ENCODE measurements at regions not wholly inside any gene's neighbourhood (a gene's known extent, or its start where the extent isn't known, plus 50 kb on each side); places are given as distances from the start of the nearest gene placed in this dataset.

GRCh38 chr13:84867246-84867645 lies 932.0 kb downstream of the SLITRK6 start:
- TF ChIP-seq CTCF (IDR thresholded peaks at IDR 0.05 in 4 of 5, conservative IDR thresholded peaks at IDR 0.05 in 1 of 5) = no peak
- TF ChIP-seq POLR2A (IDR thresholded peaks at IDR 0.05) = no peak
